ENCODE measurements at regions not wholly inside any gene's neighbourhood (a gene's known extent, or its start where the extent isn't known, plus 50 kb on each side); places are given as distances from the start of the nearest gene placed in this dataset.

- no peak for TF ChIP-seq CTCF (IDR thresholded peaks at IDR 0.05)
- no peaks in the 10 kb centered on the region for H3K4me1 Mint-ChIP-seq (ENCODE audit: low read depth)
- Histone ChIP-seq H3K4me3 (ENCODE audit: low read length) (no peak overlapping the region), H3K4me1 (ENCODE audit: insufficient read depth, low read length) (no peaks in the 10 kb centered on the region), H3K36me3 (ENCODE audit: insufficient read depth, low read length) (no peaks in the 10 kb centered on the region), H3K27ac (ENCODE audit: low read depth in 1 of 2, low read length in 2 of 2) (no peak overlapping the region), H3K9me3 (ENCODE audit: control insufficient read depth in 1 of 2, insufficient read depth in 1 of 2, low read length in 2 of 2) (peaks cover 0 to 3% of the 10 kb centered on the region in 2 experiments), H3K27me3 (ENCODE audit: control insufficient read depth in 1 of 2, insufficient read depth in 2 of 2, low read length in 2 of 2) (no peaks in the 10 kb centered on the region)
- intact Hi-C loops (cut with DNase I, micrococcal nuclease), result no loop called here
- H3K36me3 Mint-ChIP-seq (ENCODE audit: low read depth), result no peaks in the 10 kb centered on the region
- DNase-seq, result no peak
- H3K27me3 Mint-ChIP-seq, result no peaks in the 10 kb centered on the region
- H3K27ac Mint-ChIP-seq, result no peak overlapping the region
- CTCF ChIA-PET, result no interaction called here
- POLR2A ChIA-PET, result no interaction called here
- H3K9me3 Mint-ChIP-seq, result peaks cover 4% of the 10 kb centered on the region
- H3K4me3 Mint-ChIP-seq, result no peak overlapping the region
- no peak for ATAC-seq (ENCODE audit: poor library complexity)
These were observed 233.2 kb downstream of the ZBBX start for GRCh38 chr3:167146911-167147310.

DNA sequence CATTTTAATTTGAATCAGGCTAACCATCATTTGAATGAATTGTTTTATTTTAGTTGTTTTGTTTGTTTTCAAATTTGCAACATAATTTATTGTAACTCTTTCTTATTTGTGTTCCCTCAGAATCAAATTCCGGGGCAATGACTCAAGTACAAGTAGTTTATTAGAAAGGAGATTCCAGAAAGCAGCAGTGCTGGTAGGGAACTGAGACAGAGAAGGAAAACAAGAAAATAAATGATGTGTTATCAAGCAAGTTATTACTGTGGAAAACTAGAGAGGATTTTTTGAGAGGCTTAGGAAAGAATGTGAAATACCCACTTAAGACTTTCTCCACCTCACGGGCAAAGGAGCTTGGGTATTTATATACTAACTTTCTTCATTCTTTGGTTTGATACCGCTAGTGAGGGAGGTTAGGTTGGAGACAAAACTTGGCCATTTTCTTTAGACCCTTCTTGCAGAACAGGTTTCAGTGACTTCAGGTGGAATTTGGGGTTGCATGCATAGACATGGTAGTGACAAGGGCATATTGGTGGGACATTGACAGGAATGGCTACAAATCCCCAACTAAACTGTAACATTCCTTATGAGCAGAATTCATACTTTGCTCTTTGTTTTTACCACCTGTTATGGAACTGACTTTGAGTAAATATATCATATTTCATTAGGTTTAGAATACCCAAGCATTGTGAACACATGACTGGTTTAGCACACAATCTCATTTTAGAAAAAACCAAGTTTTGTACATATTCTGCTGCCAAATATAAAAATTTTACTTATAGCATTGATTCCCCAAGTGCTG lies 254.3 kb downstream of the ZBBX start:
- no peak for ATAC-seq (ENCODE audit: poor library complexity)
- H3K4me3 Mint-ChIP-seq, result no peak overlapping the region
- H3K36me3 Mint-ChIP-seq (ENCODE audit: low read depth), result no peaks in the 10 kb centered on the region
- POLR2A ChIA-PET, result no interaction called here
- no peak overlapping the region for H3K27ac Mint-ChIP-seq
- H3K9me3 ChIP-seq (ENCODE audit: control insufficient read depth in 1 of 2, insufficient read depth in 1 of 2, low read length in 2 of 2), result peaks cover 0 to 9% of the 10 kb centered on the region in 2 experiments
- H3K9me3 Mint-ChIP-seq, result peaks cover 9% of the 10 kb centered on the region
- no peaks in the 10 kb centered on the region for H3K4me1 Mint-ChIP-seq (ENCODE audit: low read depth)
- TF ChIP-seq CTCF (IDR thresholded peaks at IDR 0.05), result no peak
- no peaks in the 10 kb centered on the region for H3K27me3 ChIP-seq (ENCODE audit: control insufficient read depth in 1 of 2, insufficient read depth in 2 of 2, low read length in 2 of 2)
- intact Hi-C loops (cut with DNase I, micrococcal nuclease), result no loop called here
- H3K4me3 ChIP-seq (ENCODE audit: low read length), result no peak overlapping the region
- H3K36me3 ChIP-seq (ENCODE audit: insufficient read depth, low read length), result no peaks in the 10 kb centered on the region
- CTCF ChIA-PET, result no interaction called here
- no peak for DNase-seq
- no peaks in the 10 kb centered on the region for H3K27me3 Mint-ChIP-seq
- no peak overlapping the region for H3K27ac ChIP-seq (ENCODE audit: low read depth in 1 of 2, low read length in 2 of 2)
- H3K4me1 ChIP-seq (ENCODE audit: insufficient read depth, low read length), result no peaks in the 10 kb centered on the region

DNA sequence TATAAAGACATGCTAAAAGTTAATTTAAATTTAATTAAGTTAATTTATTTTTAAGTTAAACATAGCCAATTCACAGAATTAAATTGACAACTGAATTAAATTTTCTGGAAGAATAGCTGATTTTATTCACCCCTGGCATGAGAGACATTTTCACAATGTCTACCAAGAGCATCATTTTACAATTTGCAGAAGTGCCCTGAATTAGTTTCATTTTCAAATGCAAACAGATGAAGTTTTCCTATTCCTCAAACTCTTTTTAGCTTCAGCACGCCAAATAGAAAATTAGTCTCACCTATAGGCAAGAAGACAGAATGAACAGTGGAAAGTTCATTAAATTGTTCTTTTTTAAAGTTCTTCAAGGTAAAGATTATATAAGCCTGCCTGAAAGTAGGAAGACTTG lies 259.3 kb downstream of the ZBBX start:
- H3K27ac Mint-ChIP-seq, result no peak overlapping the region
- peaks cover 0 to 9% of the 10 kb centered on the region in 2 experiments for H3K9me3 ChIP-seq (ENCODE audit: control insufficient read depth in 1 of 2, insufficient read depth in 1 of 2, low read length in 2 of 2)
- H3K36me3 ChIP-seq (ENCODE audit: insufficient read depth, low read length), result no peaks in the 10 kb centered on the region
- DNase-seq (no peak), ATAC-seq (ENCODE audit: poor library complexity) (no peak)
- ChIA-PET CTCF (no interaction called here), POLR2A (no interaction called here)
- no peak overlapping the region for H3K4me3 Mint-ChIP-seq
- H3K27ac ChIP-seq (ENCODE audit: low read depth in 1 of 2, low read length in 2 of 2), result no peak overlapping the region
- H3K36me3 Mint-ChIP-seq (ENCODE audit: low read depth), result no peaks in the 10 kb centered on the region
- peaks cover 2% of the 10 kb centered on the region for H3K9me3 Mint-ChIP-seq
- no peaks in the 10 kb centered on the region for H3K4me1 Mint-ChIP-seq (ENCODE audit: low read depth)
- H3K4me3 ChIP-seq (ENCODE audit: low read length), result no peak overlapping the region
- H3K4me1 ChIP-seq (ENCODE audit: insufficient read depth, low read length), result no peaks in the 10 kb centered on the region
- no peaks in the 10 kb centered on the region for H3K27me3 ChIP-seq (ENCODE audit: control insufficient read depth in 1 of 2, insufficient read depth in 2 of 2, low read length in 2 of 2)
- TF ChIP-seq CTCF (IDR thresholded peaks at IDR 0.05), result no peak
- intact Hi-C loops (cut with DNase I, micrococcal nuclease), result no loop called here
- H3K27me3 Mint-ChIP-seq, result no peaks in the 10 kb centered on the region

All from CD4-positive, alpha-beta T cell (primary cell).